SU-DHL-6 (cell line): ENCODE measurements at regions not wholly inside any gene's neighbourhood (a gene's known extent, or its start where the extent isn't known, plus 50 kb on each side); places are given as distances from the start of the nearest gene placed in this dataset.
"Not testable (repeated sequence)": the region's sequence is repeated elsewhere in the genome, so short reads cannot be mapped to it uniquely, and the experiment has no call there.

Experiments
- CTCF ChIP-seq: fragments of 200-600 bp; sonication (generic); IDR thresholded peaks from one replicate; pipeline ENCODE4 v1.5.1; 2017; ENCODE audit warnings: antibody characterized with exemption, mild to moderate bottlenecking, low read length, moderate library complexity; ENCODE audit not compliant: insufficient read depth, poor library complexity, severe bottlenecking
- EZH2phosphoT487 ChIP-seq: fragments of 200-600 bp; sonication (generic), shearing (Covaris generic); conservative IDR thresholded peaks from 2 replicates; pipeline ENCODE4 v1.6.1; 2018; ENCODE audit warnings: mild to moderate bottlenecking, antibody characterized with exemption, low read length, moderate library complexity, mixed read lengths

DNA sequence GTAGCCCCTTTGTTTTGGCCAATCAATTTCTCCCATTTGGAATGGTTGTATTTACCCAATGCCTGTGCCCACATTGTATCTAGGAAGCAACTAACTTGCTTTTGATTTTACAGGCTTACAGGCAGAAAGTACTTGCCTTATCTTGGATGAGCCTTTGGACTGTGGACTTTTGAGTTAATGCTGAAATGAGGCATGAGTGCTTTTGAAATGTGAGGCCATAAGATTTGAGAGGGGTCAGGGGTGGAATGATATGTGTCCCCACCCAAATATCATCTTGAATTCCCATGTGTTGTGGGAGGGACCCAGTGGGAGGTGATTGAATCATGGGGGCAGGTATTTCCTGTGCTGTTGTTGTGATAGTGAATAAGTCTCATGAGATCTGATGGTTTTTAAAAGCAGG lies 629.4 kb downstream of the RFPL4B start:
- not testable (repeated sequence) for TF ChIP-seq CTCF, EZH2phosphoT487
